ENCODE measurements at regions not wholly inside any gene's neighbourhood (a gene's known extent, or its start where the extent isn't known, plus 50 kb on each side); places are given as distances from the start of the nearest gene placed in this dataset.
"Not testable (repeated sequence)": the region's sequence is repeated elsewhere in the genome, so short reads cannot be mapped to it uniquely, and the experiment has no call there.

DNA sequence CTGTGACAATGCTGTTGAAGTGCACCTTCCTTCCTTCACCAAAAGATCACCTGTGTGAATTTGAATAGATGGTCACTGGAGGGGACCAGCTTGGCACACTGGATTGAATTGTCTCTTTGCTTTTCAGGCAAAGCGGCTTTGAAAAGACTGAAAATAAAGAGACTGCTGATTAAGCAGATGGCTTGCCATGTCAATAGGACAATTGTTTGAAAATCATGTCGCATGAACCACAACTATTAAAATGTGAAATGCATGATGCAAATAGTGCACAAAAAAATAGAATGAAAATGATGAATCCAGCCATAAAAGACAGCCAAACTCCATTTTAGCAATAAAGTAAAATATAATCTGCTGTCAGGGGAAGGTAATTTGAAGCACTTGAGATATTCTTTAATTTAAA lies 415.3 kb downstream of the CCT8L2 start:
- TF ChIP-seq, protein P1, sequence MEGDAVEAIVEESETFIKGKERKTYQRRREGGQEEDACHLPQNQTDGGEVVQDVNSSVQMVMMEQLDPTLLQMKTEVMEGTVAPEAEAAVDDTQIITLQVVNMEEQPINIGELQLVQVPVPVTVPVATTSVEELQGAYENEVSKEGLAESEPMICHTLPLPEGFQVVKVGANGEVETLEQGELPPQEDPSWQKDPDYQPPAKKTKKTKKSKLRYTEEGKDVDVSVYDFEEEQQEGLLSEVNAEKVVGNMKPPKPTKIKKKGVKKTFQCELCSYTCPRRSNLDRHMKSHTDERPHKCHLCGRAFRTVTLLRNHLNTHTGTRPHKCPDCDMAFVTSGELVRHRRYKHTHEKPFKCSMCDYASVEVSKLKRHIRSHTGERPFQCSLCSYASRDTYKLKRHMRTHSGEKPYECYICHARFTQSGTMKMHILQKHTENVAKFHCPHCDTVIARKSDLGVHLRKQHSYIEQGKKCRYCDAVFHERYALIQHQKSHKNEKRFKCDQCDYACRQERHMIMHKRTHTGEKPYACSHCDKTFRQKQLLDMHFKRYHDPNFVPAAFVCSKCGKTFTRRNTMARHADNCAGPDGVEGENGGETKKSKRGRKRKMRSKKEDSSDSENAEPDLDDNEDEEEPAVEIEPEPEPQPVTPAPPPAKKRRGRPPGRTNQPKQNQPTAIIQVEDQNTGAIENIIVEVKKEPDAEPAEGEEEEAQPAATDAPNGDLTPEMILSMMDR (IDR thresholded peaks at IDR 0.05) = not testable (repeated sequence)
- not testable (repeated sequence) for TF ChIP-seq POLR2A, EP300 (IDR thresholded peaks at IDR 0.05)
